Sigmoid colon (tissue), 6 donors: ENCODE measurements at regions not wholly inside any gene's neighbourhood (a gene's known extent, or its start where the extent isn't known, plus 50 kb on each side); places are given as distances from the start of the nearest gene placed in this dataset.

Experiments used
- DNase-seq: peaks from one replicate; pipeline ENCODE4 v3.0.0-alpha.2; 2019
- H3K27ac ChIP-seq, 4 donors: fragments of 200-600 bp; sonication (generic); one replicate each; pipeline ENCODE4 v1.5.1; 2016 to 2019; ENCODE audit warnings: mild to moderate bottlenecking in 1 of 4
- H3K27me3 ChIP-seq, 3 donors: fragments of 200-600 bp; sonication (generic); one replicate each; pipeline ENCODE4 v1.5.1; 2019; ENCODE audit warnings: mild to moderate bottlenecking in 1 of 3
- H3K36me3 ChIP-seq, 4 donors: fragments of 200-600 bp; sonication (generic); one replicate each; pipeline ENCODE4 v1.5.1; 2016 to 2019
- H3K4me1 ChIP-seq, 4 donors: fragments of 200-600 bp; sonication (generic); one replicate each; pipeline ENCODE4 v1.5.1; 2017 to 2019
- H3K4me3 ChIP-seq, 4 donors: fragments of 200-600 bp; sonication (generic); one replicate each; pipeline ENCODE4 v1.5.1; 2017 to 2019; ENCODE audit warnings: mild to moderate bottlenecking in 2 of 4, moderate library complexity in 1 of 4
- H3K9me3 ChIP-seq, 4 donors: fragments of 200-600 bp in 3 of 4; sonication (generic) in 3 of 4; one replicate each; pipeline versions ENCODE4 v1.5.1 to v1.6.1; 2013 to 2019
- CTCF ChIP-seq, 4 experiments: fragments of 450-650 bp in 3 of 4; fragments of 200-600 bp in 1 of 4; IDR thresholded peaks; one replicate each; pipeline ENCODE4 v1.5.1; 2016 to 2019; ENCODE audit warnings: antibody characterized with exemption in 4 of 4, mild to moderate bottlenecking in 3 of 4, moderate library complexity in 2 of 4
- EP300 ChIP-seq, 4 donors: sonication (generic); formaldehyde crosslinking; IDR thresholded peaks; one replicate each; pipeline ENCODE4 v1.6.1; 2017; ENCODE audit warnings: antibody characterized with exemption in 4 of 4
- POLR2A ChIP-seq, 2 donors: fragments of 450-650 bp; IDR thresholded peaks; one replicate each; pipeline ENCODE4 v1.6.1; 2016; ENCODE audit warnings: antibody characterized with exemption in 2 of 2, mild to moderate bottlenecking in 2 of 2, moderate library complexity in 2 of 2
- POLR2AphosphoS5 ChIP-seq, 4 donors: sonication (generic); formaldehyde crosslinking; IDR thresholded peaks; one replicate each; pipeline ENCODE4 v1.6.1; 2017; ENCODE audit warnings: antibody characterized with exemption in 4 of 4
- WGBS, 2 donors: extraction: QIAGEN DNeasy Blood & Tissue Kit; methylation state at CpG; one replicate each; pipeline ENCODE4 v1.1.7; 2013; 5-methylcytosine and 5-hydroxymethylcytosine counted together
- intact Hi-C: fragments of 100-400 bp; cut with DNase I; formaldehyde crosslinking; loops from one replicate; pipeline ENCODE4 v1.15.1; 2023
- donor health status: healthy with polysubstance abuse.
- donor health status: healthy.

GRCh38 chr7:17689361-17689902, 250.9 kb downstream of the SNX13 start:
- no peaks in the 10 kb centered on the region for H3K4me1 ChIP-seq
- H3K27ac ChIP-seq, result no peak overlapping the region
- DNase-seq, result no peak
- no peaks in the 10 kb centered on the region for H3K27me3 ChIP-seq
- WGBS, 2 donors, result 75 to 80% methylated on average over 5 of the region's 5 CpGs
- no peak overlapping the region for H3K4me3 ChIP-seq
- no peaks in the 10 kb centered on the region for H3K36me3 ChIP-seq
- TF ChIP-seq POLR2A (IDR thresholded peaks at IDR 0.05), result no peak
- intact Hi-C loops, result no loop called here
- no peaks in the 10 kb centered on the region for H3K9me3 ChIP-seq

GRCh38 chr7:17690030-17690429, 250.3 kb downstream of the SNX13 start:
- Histone ChIP-seq H3K4me3 (no peak overlapping the region), H3K27me3 (no peaks in the 10 kb centered on the region), H3K9me3 (no peaks in the 10 kb centered on the region), H3K27ac (no peak overlapping the region), H3K36me3 (no peaks in the 10 kb centered on the region), H3K4me1 (no peaks in the 10 kb centered on the region)
- intact Hi-C loops, result no loop called here
- WGBS, 2 donors, result 56 to 81% methylated on average over 4 of the region's 4 CpGs
- no peak for DNase-seq
- TF ChIP-seq POLR2AphosphoS5 (IDR thresholded peaks at IDR 0.05), result no peak
- TF ChIP-seq CTCF (IDR thresholded peaks at IDR 0.05), result no peak
- TF ChIP-seq EP300 (IDR thresholded peaks at IDR 0.05), result no peak
- no peak for TF ChIP-seq POLR2A (IDR thresholded peaks at IDR 0.05)

GRCh38 chr7:17696422-17696821, 243.9 kb downstream of the SNX13 start:
- intact Hi-C loops, result no loop called here
- WGBS, 2 donors, result 63 to 64% methylated on average over 6 of the region's 6 CpGs
- H3K27ac ChIP-seq, result peak overlapping the region in 1 of 4 donors; percentile 45
- H3K9me3 ChIP-seq, result peaks cover 0 to 12% (median 9%) of the 10 kb centered on the region in 4 donors
- DNase-seq, result peak; percentile 81
- H3K27me3 ChIP-seq, result no peaks in the 10 kb centered on the region
- peak in 1 of 4 donors; percentile 24 for TF ChIP-seq POLR2AphosphoS5 (IDR thresholded peaks at IDR 0.05)
- no peak for TF ChIP-seq CTCF (IDR thresholded peaks at IDR 0.05)
- TF ChIP-seq POLR2A (IDR thresholded peaks at IDR 0.05), result no peak
- TF ChIP-seq EP300 (IDR thresholded peaks at IDR 0.05), result no peak
- H3K4me3 ChIP-seq, result no peak overlapping the region
- no peaks in the 10 kb centered on the region for H3K36me3 ChIP-seq
- peaks cover 0 to 4% (median 0%) of the 10 kb centered on the region in 4 donors for H3K4me1 ChIP-seq

GRCh38 chr7:17697128-17697881, 243.0 kb downstream of the SNX13 start:
- H3K27ac ChIP-seq, result peak overlapping the region in 1 of 4 donors; percentile 45
- no peaks in the 10 kb centered on the region for H3K36me3 ChIP-seq
- H3K9me3 ChIP-seq, result peaks cover 0 to 12% (median 9%) of the 10 kb centered on the region in 4 donors
- 92 to 94% methylated on average over 4 of the region's 4 CpGs for WGBS, 2 donors
- no peaks in the 10 kb centered on the region for H3K27me3 ChIP-seq
- H3K4me3 ChIP-seq, result no peak overlapping the region
- intact Hi-C loops, result no loop called here
- TF ChIP-seq CTCF (IDR thresholded peaks at IDR 0.05) (no peak), POLR2A (IDR thresholded peaks at IDR 0.05) (no peak), POLR2AphosphoS5 (IDR thresholded peaks at IDR 0.05) (no peak), EP300 (IDR thresholded peaks at IDR 0.05) (no peak)
- H3K4me1 ChIP-seq, result peaks cover 0 to 4% (median 0%) of the 10 kb centered on the region in 4 donors
- DNase-seq, result no peak

GRCh38 chr7:17699696-17700095, 240.6 kb downstream of the SNX13 start:
- no peaks in the 10 kb centered on the region for H3K27me3 ChIP-seq
- no peak overlapping the region for H3K4me3 ChIP-seq
- H3K9me3 ChIP-seq, result peaks cover 0 to 12% (median 9%) of the 10 kb centered on the region in 4 donors
- H3K4me1 ChIP-seq, result peaks cover 0 to 4% (median 0%) of the 10 kb centered on the region in 4 donors
- intact Hi-C loops, result loop anchor here (10.0 kb wide), 1 partner anchor 645 kb away; no protein-coding TSS in a partner anchor
- no peak for TF ChIP-seq POLR2AphosphoS5 (IDR thresholded peaks at IDR 0.05)
- no peak for TF ChIP-seq CTCF (IDR thresholded peaks at IDR 0.05)
- no peak for TF ChIP-seq POLR2A (IDR thresholded peaks at IDR 0.05)
- no peak for TF ChIP-seq EP300 (IDR thresholded peaks at IDR 0.05)
- no peak overlapping the region for H3K27ac ChIP-seq
- DNase-seq, result no peak
- H3K36me3 ChIP-seq, result no peaks in the 10 kb centered on the region
